ENCODE measurements at regions not wholly inside any gene's neighbourhood (a gene's known extent, or its start where the extent isn't known, plus 50 kb on each side); places are given as distances from the start of the nearest gene placed in this dataset.

DNA sequence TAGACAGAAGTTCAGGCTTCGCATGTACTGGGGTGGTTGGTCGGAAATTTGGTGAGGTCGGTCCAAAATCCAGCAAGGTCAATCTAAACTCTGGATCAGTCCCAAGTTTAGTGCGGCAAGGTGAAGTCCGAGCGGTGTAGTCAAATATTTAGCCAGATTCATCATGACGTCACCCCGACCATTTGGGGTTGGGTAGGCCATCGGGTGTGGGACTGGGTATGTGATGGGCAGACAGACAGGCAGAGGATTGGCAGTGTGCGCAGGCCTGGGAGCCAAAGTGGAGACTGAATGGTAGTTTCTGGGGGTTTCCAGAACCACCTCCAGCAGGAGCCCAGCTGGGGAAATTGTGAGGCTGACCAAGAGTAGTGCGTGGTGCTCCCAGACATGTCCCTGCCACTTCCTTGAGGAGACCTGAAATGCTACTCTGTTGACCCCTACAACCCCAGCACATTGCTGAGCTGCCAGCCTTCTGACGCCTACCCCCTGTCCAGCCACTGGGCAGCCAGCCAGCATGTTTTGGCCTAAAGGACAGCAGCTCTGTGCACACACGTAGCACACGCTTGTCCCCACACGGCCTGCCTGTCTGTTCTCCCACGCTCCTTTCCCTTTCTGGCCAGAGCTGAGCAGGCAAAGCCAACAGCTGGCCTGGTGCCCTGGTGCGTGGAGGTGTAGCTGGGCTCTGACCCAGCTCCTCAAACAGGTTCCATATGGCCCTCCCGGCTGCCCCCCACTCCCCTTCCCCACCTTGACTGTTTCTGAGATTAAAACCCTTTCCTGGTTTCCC lies 55.9 kb downstream of the FAM241B start:
- Mint-ChIP-seq H3K4me1 (no peaks in the 10 kb centered on the region), H3K27ac (no peak overlapping the region), H3K4me3 (no peak overlapping the region), H3K36me3 (no peaks in the 10 kb centered on the region), H3K9me3 (no peaks in the 10 kb centered on the region), H3K27me3 (ENCODE audit: low read depth in 2 of 2) (peaks cover 16 to 28% of the 10 kb centered on the region in 2 donors)
- 88% methylated on average over 18 of the region's 18 CpGs for WGBS (ENCODE audit: insufficient coverage)
- TF ChIP-seq, protein P1, sequence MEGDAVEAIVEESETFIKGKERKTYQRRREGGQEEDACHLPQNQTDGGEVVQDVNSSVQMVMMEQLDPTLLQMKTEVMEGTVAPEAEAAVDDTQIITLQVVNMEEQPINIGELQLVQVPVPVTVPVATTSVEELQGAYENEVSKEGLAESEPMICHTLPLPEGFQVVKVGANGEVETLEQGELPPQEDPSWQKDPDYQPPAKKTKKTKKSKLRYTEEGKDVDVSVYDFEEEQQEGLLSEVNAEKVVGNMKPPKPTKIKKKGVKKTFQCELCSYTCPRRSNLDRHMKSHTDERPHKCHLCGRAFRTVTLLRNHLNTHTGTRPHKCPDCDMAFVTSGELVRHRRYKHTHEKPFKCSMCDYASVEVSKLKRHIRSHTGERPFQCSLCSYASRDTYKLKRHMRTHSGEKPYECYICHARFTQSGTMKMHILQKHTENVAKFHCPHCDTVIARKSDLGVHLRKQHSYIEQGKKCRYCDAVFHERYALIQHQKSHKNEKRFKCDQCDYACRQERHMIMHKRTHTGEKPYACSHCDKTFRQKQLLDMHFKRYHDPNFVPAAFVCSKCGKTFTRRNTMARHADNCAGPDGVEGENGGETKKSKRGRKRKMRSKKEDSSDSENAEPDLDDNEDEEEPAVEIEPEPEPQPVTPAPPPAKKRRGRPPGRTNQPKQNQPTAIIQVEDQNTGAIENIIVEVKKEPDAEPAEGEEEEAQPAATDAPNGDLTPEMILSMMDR (IDR thresholded peaks at IDR 0.05) = no peak
- Histone ChIP-seq H3K4me1 (ENCODE audit: control insufficient read depth, insufficient read depth, low read length) (no peaks in the 10 kb centered on the region), H3K27ac (ENCODE audit: low read length) (no peak overlapping the region), H3K27me3 (ENCODE audit: control insufficient read depth, insufficient read depth, low read length) (no peaks in the 10 kb centered on the region), H3K4me3 (ENCODE audit: low read length) (no peak overlapping the region), H3K36me3 (ENCODE audit: control insufficient read depth, insufficient read depth, low read length) (no peaks in the 10 kb centered on the region), H3K9me3 (ENCODE audit: control insufficient read depth, insufficient read depth, low read length) (no peaks in the 10 kb centered on the region)
- intact Hi-C loops (cut with micrococcal nuclease) = no loop called here
- ATAC-seq (no peak), DNase-seq (no peak)

DNA sequence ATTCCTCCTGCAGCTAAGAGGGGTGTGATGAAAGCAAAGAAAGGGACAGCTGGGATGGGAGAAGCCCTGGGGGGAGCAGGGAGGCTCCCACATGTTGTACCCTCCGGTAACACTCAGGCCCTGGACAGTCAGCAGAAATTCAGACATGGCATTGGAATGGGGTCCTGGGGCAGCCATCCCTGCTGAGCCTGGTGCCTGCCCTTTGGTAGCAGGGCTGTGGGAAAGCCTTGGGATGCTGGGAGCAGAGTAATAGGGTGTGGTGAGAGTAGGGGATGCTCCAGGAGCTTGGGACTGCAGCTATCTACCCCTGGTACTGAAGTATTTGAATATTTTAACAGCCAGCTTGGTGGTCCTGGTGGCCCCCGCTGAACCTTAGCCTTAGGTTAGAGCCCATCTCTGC lies 56.8 kb downstream of the FAM241B start:
- ATAC-seq (no peak), DNase-seq (no peak)
- WGBS (ENCODE audit: insufficient coverage) = 84% methylated on average over 2 of the region's 2 CpGs
- H3K27ac Mint-ChIP-seq = no peak overlapping the region
- no peak overlapping the region for H3K4me3 Mint-ChIP-seq
- no peaks in the 10 kb centered on the region for H3K36me3 ChIP-seq (ENCODE audit: control insufficient read depth, insufficient read depth, low read length)
- no peaks in the 10 kb centered on the region for H3K9me3 Mint-ChIP-seq
- no peaks in the 10 kb centered on the region for H3K9me3 ChIP-seq (ENCODE audit: control insufficient read depth, insufficient read depth, low read length)
- TF ChIP-seq, protein P1 (IDR thresholded peaks at IDR 0.05) = no peak
- no peak overlapping the region for H3K4me3 ChIP-seq (ENCODE audit: low read length)
- H3K27ac ChIP-seq (ENCODE audit: low read length) = no peak overlapping the region
- intact Hi-C loops (cut with micrococcal nuclease) = no loop called here
- no peaks in the 10 kb centered on the region for H3K27me3 ChIP-seq (ENCODE audit: control insufficient read depth, insufficient read depth, low read length)
- H3K4me1 ChIP-seq (ENCODE audit: control insufficient read depth, insufficient read depth, low read length) = no peaks in the 10 kb centered on the region
- no peaks in the 10 kb centered on the region for H3K36me3 Mint-ChIP-seq
- H3K27me3 Mint-ChIP-seq (ENCODE audit: low read depth in 2 of 2) = peaks cover 11 to 23% of the 10 kb centered on the region in 2 donors
- H3K4me1 Mint-ChIP-seq = no peaks in the 10 kb centered on the region

DNA sequence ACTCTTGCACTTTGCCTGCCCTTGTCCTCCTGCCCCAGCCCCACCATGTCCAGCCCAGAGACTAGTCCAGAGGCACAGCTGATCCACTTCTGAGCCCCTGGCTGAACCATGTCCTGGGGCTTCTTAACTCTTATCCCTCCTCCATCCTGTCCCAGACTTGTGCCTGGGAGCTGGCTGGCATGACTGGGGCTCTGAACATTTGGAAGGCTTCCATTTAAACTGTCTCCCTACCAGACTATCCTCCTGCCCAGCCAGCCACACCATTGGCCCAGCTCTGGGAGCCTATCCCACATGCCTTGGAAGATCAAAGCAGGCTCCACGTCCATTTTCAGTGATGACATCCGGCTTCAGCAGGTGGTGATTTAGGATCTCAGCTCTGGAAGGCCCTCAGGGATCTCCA lies 57.4 kb downstream of the FAM241B start:
- no peak overlapping the region for H3K4me3 Mint-ChIP-seq
- no peak overlapping the region for H3K27ac ChIP-seq (ENCODE audit: low read length)
- H3K9me3 Mint-ChIP-seq = no peaks in the 10 kb centered on the region
- H3K27ac Mint-ChIP-seq = no peak overlapping the region
- intact Hi-C loops (cut with micrococcal nuclease) = no loop called here
- TF ChIP-seq, protein P1 (IDR thresholded peaks at IDR 0.05) = no peak
- DNase-seq (no peak), ATAC-seq (no peak)
- no peaks in the 10 kb centered on the region for H3K27me3 ChIP-seq (ENCODE audit: control insufficient read depth, insufficient read depth, low read length)
- H3K36me3 Mint-ChIP-seq = no peaks in the 10 kb centered on the region
- peaks cover 9 to 18% of the 10 kb centered on the region in 2 donors for H3K27me3 Mint-ChIP-seq (ENCODE audit: low read depth in 2 of 2)
- H3K4me3 ChIP-seq (ENCODE audit: low read length) = no peak overlapping the region
- H3K4me1 Mint-ChIP-seq = no peaks in the 10 kb centered on the region
- no peaks in the 10 kb centered on the region for H3K4me1 ChIP-seq (ENCODE audit: control insufficient read depth, insufficient read depth, low read length)
- H3K36me3 ChIP-seq (ENCODE audit: control insufficient read depth, insufficient read depth, low read length) = no peaks in the 10 kb centered on the region
- WGBS (ENCODE audit: insufficient coverage) = 72% methylated on average over 2 of the region's 2 CpGs
- no peaks in the 10 kb centered on the region for H3K9me3 ChIP-seq (ENCODE audit: control insufficient read depth, insufficient read depth, low read length)

DNA sequence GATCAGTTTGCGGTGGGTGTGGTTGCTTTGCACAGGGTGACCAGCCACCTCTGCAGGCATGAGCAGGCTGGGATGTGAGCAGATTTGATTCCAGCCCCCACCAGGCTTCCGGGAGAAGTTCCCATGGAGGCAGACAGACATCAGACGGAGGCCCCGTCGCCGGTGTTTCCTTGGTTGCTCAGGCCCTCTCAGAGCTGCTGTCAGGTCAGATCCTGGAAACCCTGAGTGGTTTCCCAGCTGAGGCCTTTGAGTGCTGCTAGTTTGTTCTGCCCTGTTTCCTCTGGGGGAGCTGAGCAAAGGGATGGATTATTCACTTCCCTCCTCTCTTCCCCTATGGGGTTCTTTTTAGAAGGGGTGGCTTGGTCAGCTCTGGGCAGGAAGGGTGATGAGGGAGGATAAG lies 62.2 kb downstream of the FAM241B start:
- H3K27me3 Mint-ChIP-seq (ENCODE audit: low read depth in 2 of 2) = peaks cover 0 to 3% of the 10 kb centered on the region in 2 donors
- no peaks in the 10 kb centered on the region for H3K4me1 Mint-ChIP-seq
- no peaks in the 10 kb centered on the region for H3K9me3 Mint-ChIP-seq
- no peak for DNase-seq
- Histone ChIP-seq H3K36me3 (ENCODE audit: control insufficient read depth, insufficient read depth, low read length) (no peaks in the 10 kb centered on the region), H3K27ac (ENCODE audit: low read length) (no peak overlapping the region), H3K4me1 (ENCODE audit: control insufficient read depth, insufficient read depth, low read length) (no peaks in the 10 kb centered on the region), H3K9me3 (ENCODE audit: control insufficient read depth, insufficient read depth, low read length) (no peaks in the 10 kb centered on the region), H3K27me3 (ENCODE audit: control insufficient read depth, insufficient read depth, low read length) (no peaks in the 10 kb centered on the region), H3K4me3 (ENCODE audit: low read length) (no peak overlapping the region)
- 78% methylated on average over 6 of the region's 6 CpGs for WGBS (ENCODE audit: insufficient coverage)
- H3K4me3 Mint-ChIP-seq = no peak overlapping the region
- ATAC-seq = no peak
- H3K27ac Mint-ChIP-seq = no peak overlapping the region
- intact Hi-C loops (cut with micrococcal nuclease) = no loop called here
- no peaks in the 10 kb centered on the region for H3K36me3 Mint-ChIP-seq
- TF ChIP-seq, protein P1 (IDR thresholded peaks at IDR 0.05) = no peak
